Panc1 (cell line): ENCODE measurements at regions not wholly inside any gene's neighbourhood (a gene's known extent, or its start where the extent isn't known, plus 50 kb on each side); places are given as distances from the start of the nearest gene placed in this dataset.

Experiments
- ATAC-seq: fragments of 200-7000 bp; cut with Tn5 transposase; 2 replicates; pipeline ENCODE4 v1.9.1; 2020; ENCODE audit warnings: mild to moderate bottlenecking, moderate library complexity
- BruUV-seq: library from RNA; stranded (reverse); fragments of 400-500 nt; replicated peaks from 2 replicates; lab custom pipeline; 2021; lab: Mats Ljungman, UMichigan
- CTCF ChIA-PET: fragments of 300-600 bp; sonication (Branson Sonifier 250); formaldehyde crosslinking; loops from one replicate; lab custom pipeline; 2022; ENCODE audit warnings: antibody characterized with exemption; lab: Charles Lee
- POLR2A ChIA-PET: fragments of 300-600 bp; sonication (Branson Sonifier 250); formaldehyde crosslinking; loops from one replicate; lab custom pipeline; 2022; ENCODE audit warnings: antibody characterized with exemption; lab: Charles Lee
- DNase-seq: peaks from one replicate; pipeline ENCODE4 v3.0.0-alpha.2; 2010; ENCODE audit warnings: low read depth, low spot score
- H3K27ac ChIP-seq: 2 replicates; pipeline ENCODE4 v1.5.1; 2011; ENCODE audit warnings: mild to moderate bottlenecking, low read length, inconsistent platforms
- H3K27me3 ChIP-seq: fragments of 200-500 bp; sonication (Bioruptor generic); 2 replicates; pipeline ENCODE4 v1.6.0; 2014; ENCODE audit warnings: low read length, inconsistent platforms; ENCODE audit not compliant: control insufficient read depth, insufficient read depth
- H3K36me3 ChIP-seq: fragments of 200-500 bp; sonication (Bioruptor generic); 2 replicates; pipeline ENCODE4 v1.5.1; 2014; ENCODE audit warnings: inconsistent platforms, mild to moderate bottlenecking, low read length, moderate library complexity; ENCODE audit not compliant: control insufficient read depth, insufficient read depth
- H3K4me1 ChIP-seq: 2 replicates; pipeline ENCODE4 v1.5.1; 2011; ENCODE audit warnings: inconsistent platforms, mild to moderate bottlenecking, low read length, moderate library complexity; ENCODE audit not compliant: control insufficient read depth, insufficient read depth
- H3K4me3 ChIP-seq, 2 experiments: 2 replicates each; pipeline ENCODE4 v1.5.1; 2011 to 2012; ENCODE audit warnings: low read depth in 2 of 2, low read length in 2 of 2, mild to moderate bottlenecking in 2 of 2, inconsistent platforms in 1 of 2, moderate library complexity in 1 of 2
- H3K9me3 ChIP-seq: fragments of 200-500 bp; sonication (Bioruptor generic); 2 replicates; pipeline ENCODE4 v1.5.1; 2014; ENCODE audit warnings: low read depth, mild to moderate bottlenecking, inconsistent platforms, low read length, moderate library complexity; ENCODE audit not compliant: control insufficient read depth, insufficient read depth
- POLR2AphosphoS5 ChIP-seq: IDR thresholded peaks from 2 replicates; pipeline ENCODE4 v1.6.1; 2012; ENCODE audit warnings: mild to moderate bottlenecking, low read depth, low read length, moderate library complexity
- SIN3A ChIP-seq: IDR thresholded peaks from 2 replicates; pipeline ENCODE4 v1.6.1; 2012; ENCODE audit warnings: low read depth, mild to moderate bottlenecking, low read length, moderate library complexity, borderline replicate concordance; ENCODE audit not compliant: insufficient read depth
- TCF7L2 ChIP-seq: IDR thresholded peaks from 2 replicates; pipeline ENCODE4 v1.6.1; 2011; ENCODE audit warnings: mild to moderate bottlenecking, low read depth, low read length, inconsistent platforms
- in situ Hi-C: cut with HindIII; loops from 2 replicates; pipeline ENCODE4 v1.10.0; 2016; ENCODE audit warnings: low sequenced_read_pairs, low pct_unique_long_range_greater_than_20kb
- intact Hi-C: fragments of 100-400 bp; cut with micrococcal nuclease; formaldehyde crosslinking; loops from one replicate; pipeline ENCODE4 v1.10.0; 2022; ENCODE audit not compliant: unreplicated experiment
- TF ChIP-seq, protein P1 (sequence below): fragments of 450-650 bp; IDR thresholded peaks from 2 replicates; pipeline ENCODE4 v1.5.1; 2017; ENCODE audit warnings: mild to moderate bottlenecking
- TF ChIP-seq, protein P2 (sequence below), 2 experiments: IDR thresholded peaks; 2 replicates each; pipeline ENCODE4 v1.6.1; 2011 to 2012; ENCODE audit warnings: low read depth in 2 of 2, control low read depth in 1 of 2, low read length in 1 of 2, mild to moderate bottlenecking in 1 of 2, moderate library complexity in 1 of 2; ENCODE audit not compliant: insufficient read depth in 1 of 2

DNA sequence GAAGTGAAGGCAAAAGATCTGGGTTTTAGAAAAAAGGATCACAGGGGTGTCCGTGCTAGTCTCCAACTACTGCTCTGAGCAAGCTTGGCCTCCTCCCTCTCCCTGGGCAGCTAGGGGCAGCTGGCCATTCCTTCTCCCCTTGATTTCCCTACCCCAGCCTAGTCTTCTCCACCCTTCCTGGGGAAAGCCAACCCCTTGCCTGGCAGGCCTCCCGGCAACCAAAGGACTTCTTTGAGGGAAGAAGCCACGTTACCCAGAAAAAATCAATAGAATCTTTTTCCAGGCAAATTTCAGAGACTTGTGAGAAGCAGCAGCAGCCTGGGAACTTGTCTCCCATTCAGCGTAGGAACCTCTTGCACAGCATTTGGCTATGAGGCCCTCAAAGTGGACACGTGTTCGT lies 91.5 kb downstream of the MIAT start:
- in situ Hi-C loops, result no loop called here

DNA sequence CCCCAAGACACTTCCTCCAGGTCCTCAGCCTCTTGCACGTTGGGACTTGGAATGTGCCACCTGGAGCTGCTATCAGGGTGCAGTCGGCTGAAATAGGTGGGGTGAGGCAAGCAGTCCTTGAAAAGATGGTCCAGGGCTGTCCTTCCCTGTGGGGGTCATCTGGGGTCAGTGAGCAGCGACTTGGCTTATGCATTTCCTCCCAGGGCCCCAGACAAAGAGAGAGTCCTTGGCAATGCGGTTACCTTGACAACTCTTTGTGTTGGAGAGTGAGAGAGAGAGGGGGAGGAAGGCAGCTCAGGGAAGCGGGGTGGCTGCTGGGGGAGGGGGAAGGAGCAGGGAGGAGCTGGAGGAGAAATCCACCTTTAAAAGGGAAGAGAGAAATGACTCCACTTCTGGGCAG lies 93.8 kb downstream of the MIAT start:
- Histone ChIP-seq H3K36me3 (no peaks in the 10 kb centered on the region), H3K27ac (no peak overlapping the region), H3K9me3 (no peaks in the 10 kb centered on the region), H3K4me3 (no peak overlapping the region), H3K27me3 (no peaks in the 10 kb centered on the region), H3K4me1 (no peaks in the 10 kb centered on the region)
- ATAC-seq (no peak), DNase-seq (no peak)
- ChIA-PET CTCF (no interaction called here), POLR2A (no interaction called here)
- intact Hi-C loops (no loop called here), in situ Hi-C loops (no loop called here)
- no peak for TF ChIP-seq SIN3A
- TF ChIP-seq, protein P1, sequence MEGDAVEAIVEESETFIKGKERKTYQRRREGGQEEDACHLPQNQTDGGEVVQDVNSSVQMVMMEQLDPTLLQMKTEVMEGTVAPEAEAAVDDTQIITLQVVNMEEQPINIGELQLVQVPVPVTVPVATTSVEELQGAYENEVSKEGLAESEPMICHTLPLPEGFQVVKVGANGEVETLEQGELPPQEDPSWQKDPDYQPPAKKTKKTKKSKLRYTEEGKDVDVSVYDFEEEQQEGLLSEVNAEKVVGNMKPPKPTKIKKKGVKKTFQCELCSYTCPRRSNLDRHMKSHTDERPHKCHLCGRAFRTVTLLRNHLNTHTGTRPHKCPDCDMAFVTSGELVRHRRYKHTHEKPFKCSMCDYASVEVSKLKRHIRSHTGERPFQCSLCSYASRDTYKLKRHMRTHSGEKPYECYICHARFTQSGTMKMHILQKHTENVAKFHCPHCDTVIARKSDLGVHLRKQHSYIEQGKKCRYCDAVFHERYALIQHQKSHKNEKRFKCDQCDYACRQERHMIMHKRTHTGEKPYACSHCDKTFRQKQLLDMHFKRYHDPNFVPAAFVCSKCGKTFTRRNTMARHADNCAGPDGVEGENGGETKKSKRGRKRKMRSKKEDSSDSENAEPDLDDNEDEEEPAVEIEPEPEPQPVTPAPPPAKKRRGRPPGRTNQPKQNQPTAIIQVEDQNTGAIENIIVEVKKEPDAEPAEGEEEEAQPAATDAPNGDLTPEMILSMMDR, result no peak
- TF ChIP-seq POLR2AphosphoS5, result no peak
- TF ChIP-seq, protein P2, sequence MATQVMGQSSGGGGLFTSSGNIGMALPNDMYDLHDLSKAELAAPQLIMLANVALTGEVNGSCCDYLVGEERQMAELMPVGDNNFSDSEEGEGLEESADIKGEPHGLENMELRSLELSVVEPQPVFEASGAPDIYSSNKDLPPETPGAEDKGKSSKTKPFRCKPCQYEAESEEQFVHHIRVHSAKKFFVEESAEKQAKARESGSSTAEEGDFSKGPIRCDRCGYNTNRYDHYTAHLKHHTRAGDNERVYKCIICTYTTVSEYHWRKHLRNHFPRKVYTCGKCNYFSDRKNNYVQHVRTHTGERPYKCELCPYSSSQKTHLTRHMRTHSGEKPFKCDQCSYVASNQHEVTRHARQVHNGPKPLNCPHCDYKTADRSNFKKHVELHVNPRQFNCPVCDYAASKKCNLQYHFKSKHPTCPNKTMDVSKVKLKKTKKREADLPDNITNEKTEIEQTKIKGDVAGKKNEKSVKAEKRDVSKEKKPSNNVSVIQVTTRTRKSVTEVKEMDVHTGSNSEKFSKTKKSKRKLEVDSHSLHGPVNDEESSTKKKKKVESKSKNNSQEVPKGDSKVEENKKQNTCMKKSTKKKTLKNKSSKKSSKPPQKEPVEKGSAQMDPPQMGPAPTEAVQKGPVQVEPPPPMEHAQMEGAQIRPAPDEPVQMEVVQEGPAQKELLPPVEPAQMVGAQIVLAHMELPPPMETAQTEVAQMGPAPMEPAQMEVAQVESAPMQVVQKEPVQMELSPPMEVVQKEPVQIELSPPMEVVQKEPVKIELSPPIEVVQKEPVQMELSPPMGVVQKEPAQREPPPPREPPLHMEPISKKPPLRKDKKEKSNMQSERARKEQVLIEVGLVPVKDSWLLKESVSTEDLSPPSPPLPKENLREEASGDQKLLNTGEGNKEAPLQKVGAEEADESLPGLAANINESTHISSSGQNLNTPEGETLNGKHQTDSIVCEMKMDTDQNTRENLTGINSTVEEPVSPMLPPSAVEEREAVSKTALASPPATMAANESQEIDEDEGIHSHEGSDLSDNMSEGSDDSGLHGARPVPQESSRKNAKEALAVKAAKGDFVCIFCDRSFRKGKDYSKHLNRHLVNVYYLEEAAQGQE (IDR thresholded peaks at IDR 0.05; ENCODE audit: insufficient read depth in 1 of 2, low read depth in 2 of 2, low read length in 1 of 2), result no peak
- BruUV-seq, result no TSS peak

More for the DNA sequence above, 91.5 kb downstream of the MIAT start:
- BruUV-seq, result no TSS peak
- Histone ChIP-seq H3K27ac (no peak overlapping the region), H3K4me1 (no peaks in the 10 kb centered on the region), H3K4me3 (no peak overlapping the region), H3K36me3 (no peaks in the 10 kb centered on the region), H3K9me3 (no peaks in the 10 kb centered on the region), H3K27me3 (no peaks in the 10 kb centered on the region)
- ChIA-PET POLR2A (no interaction called here), CTCF (no interaction called here)
- intact Hi-C loops, result no loop called here
- TF ChIP-seq, protein P2 (IDR thresholded peaks at IDR 0.05; ENCODE audit: insufficient read depth in 1 of 2, low read depth in 2 of 2, low read length in 1 of 2), result no peak
- TF ChIP-seq SIN3A (no peak), TCF7L2 (no peak), POLR2AphosphoS5 (no peak)
- TF ChIP-seq, protein P1, result no peak
- DNase-seq, result no peak
- ATAC-seq, result no peak
